ENCODE measurements at regions not wholly inside any gene's neighbourhood (a gene's known extent, or its start where the extent isn't known, plus 50 kb on each side); places are given as distances from the start of the nearest gene placed in this dataset.

GRCh38 chr9:116008278-116008677 is 145.3 kb upstream of the PAPPA start:
- Histone ChIP-seq H3K9me2 (replicated peaks; ENCODE audit: insufficient read depth) (no peaks in the 10 kb centered on the region), H2AFZ (no peak overlapping the region), H3K27me3 (no peaks in the 10 kb centered on the region), H3K4me1 (ENCODE audit: insufficient read depth) (no peaks in the 10 kb centered on the region), H4K20me1 (ENCODE audit: insufficient read depth, poor library complexity, severe bottlenecking) (no peaks in the 10 kb centered on the region), H3K27ac (no peak overlapping the region), H3K4me2 (no peak overlapping the region), H3K9me3 (ENCODE audit: low read depth) (no peaks in the 10 kb centered on the region), H3K79me2 (no peaks in the 10 kb centered on the region), H3K36me3 (replicated peaks; ENCODE audit: insufficient read depth, low read depth) (no peaks in the 10 kb centered on the region), H3K4me3 (no peak overlapping the region)
- DNase-seq (ENCODE audit: low spot score), result no peak
- WGBS (ENCODE audit: low lambda C conversion rate, missing lambda C conversion rate), result 78% methylated on average over 5 of the region's 5 CpGs
- TF ChIP-seq EZH2phosphoT487 (IDR thresholded peaks at IDR 0.05; ENCODE audit: low read depth, severe bottlenecking, unreplicated experiment), result no peak
- TF ChIP-seq EZH2 (IDR thresholded peaks at IDR 0.05; ENCODE audit: borderline replicate concordance), result no peak
- no peak for TF ChIP-seq CTCF (IDR thresholded peaks at IDR 0.05; ENCODE audit: poor library complexity)

GRCh38 chr9:116009420-116009819 is 144.2 kb upstream of the PAPPA start:
- Histone ChIP-seq H3K36me3 (replicated peaks; ENCODE audit: insufficient read depth, low read depth) (no peaks in the 10 kb centered on the region), H3K4me1 (ENCODE audit: insufficient read depth) (no peaks in the 10 kb centered on the region)
- WGBS (ENCODE audit: low lambda C conversion rate, missing lambda C conversion rate), result 93% methylated on average over 2 of the region's 2 CpGs

GRCh38 chr9:116015855-116016254 is 137.7 kb upstream of the PAPPA start:
- no peak for DNase-seq (ENCODE audit: low spot score)
- Histone ChIP-seq H3K9me2 (replicated peaks; ENCODE audit: insufficient read depth) (no peaks in the 10 kb centered on the region), H3K27me3 (no peaks in the 10 kb centered on the region), H2AFZ (no peak overlapping the region), H3K27ac (no peak overlapping the region), H3K4me1 (ENCODE audit: insufficient read depth) (no peaks in the 10 kb centered on the region), H3K9me3 (ENCODE audit: low read depth) (no peaks in the 10 kb centered on the region), H3K4me2 (no peak overlapping the region), H3K79me2 (no peaks in the 10 kb centered on the region), H3K36me3 (replicated peaks; ENCODE audit: insufficient read depth, low read depth) (no peaks in the 10 kb centered on the region), H4K20me1 (ENCODE audit: insufficient read depth, poor library complexity, severe bottlenecking) (no peaks in the 10 kb centered on the region), H3K4me3 (no peak overlapping the region)
- TF ChIP-seq EZH2phosphoT487 (IDR thresholded peaks at IDR 0.05; ENCODE audit: low read depth, severe bottlenecking, unreplicated experiment) (no peak), CTCF (IDR thresholded peaks at IDR 0.05; ENCODE audit: poor library complexity) (no peak), EZH2 (IDR thresholded peaks at IDR 0.05; ENCODE audit: borderline replicate concordance) (no peak)

More at GRCh38 chr9:116009420-116009819, 144.2 kb upstream of the PAPPA start:
- Histone ChIP-seq H3K4me3 (no peak overlapping the region), H3K79me2 (no peaks in the 10 kb centered on the region), H2AFZ (no peak overlapping the region), H3K9me2 (replicated peaks; ENCODE audit: insufficient read depth) (no peaks in the 10 kb centered on the region), H3K27ac (no peak overlapping the region), H4K20me1 (ENCODE audit: insufficient read depth, poor library complexity, severe bottlenecking) (no peaks in the 10 kb centered on the region), H3K4me2 (no peak overlapping the region), H3K27me3 (no peaks in the 10 kb centered on the region), H3K9me3 (ENCODE audit: low read depth) (no peaks in the 10 kb centered on the region)
- TF ChIP-seq EZH2phosphoT487 (IDR thresholded peaks at IDR 0.05; ENCODE audit: low read depth, severe bottlenecking, unreplicated experiment) (no peak), EZH2 (IDR thresholded peaks at IDR 0.05; ENCODE audit: borderline replicate concordance) (no peak), CTCF (IDR thresholded peaks at IDR 0.05; ENCODE audit: poor library complexity) (no peak)
- no peak for DNase-seq (ENCODE audit: low spot score)

GRCh38 chr9:116020146-116020545 is 133.4 kb upstream of the PAPPA start:
- Histone ChIP-seq H2AFZ (no peak overlapping the region), H3K27me3 (no peaks in the 10 kb centered on the region), H3K4me1 (ENCODE audit: insufficient read depth) (no peaks in the 10 kb centered on the region), H3K4me3 (no peak overlapping the region), H3K27ac (no peak overlapping the region), H4K20me1 (ENCODE audit: insufficient read depth, poor library complexity, severe bottlenecking) (no peaks in the 10 kb centered on the region), H3K9me2 (replicated peaks; ENCODE audit: insufficient read depth) (no peaks in the 10 kb centered on the region), H3K79me2 (no peaks in the 10 kb centered on the region), H3K4me2 (no peak overlapping the region), H3K9me3 (ENCODE audit: low read depth) (no peaks in the 10 kb centered on the region), H3K36me3 (replicated peaks; ENCODE audit: insufficient read depth, low read depth) (no peaks in the 10 kb centered on the region)
- TF ChIP-seq CTCF (IDR thresholded peaks at IDR 0.05; ENCODE audit: poor library complexity), result no peak
- TF ChIP-seq EZH2phosphoT487 (IDR thresholded peaks at IDR 0.05; ENCODE audit: low read depth, severe bottlenecking, unreplicated experiment), result no peak
- TF ChIP-seq EZH2 (IDR thresholded peaks at IDR 0.05; ENCODE audit: borderline replicate concordance), result no peak
- whole genome bisulfite sequencing (ENCODE audit: low lambda C conversion rate, missing lambda C conversion rate), result 77% methylated on average over 1 of the region's 1 CpG
- DNase-seq (ENCODE audit: low spot score), result no peak
